ENCODE measurements at regions not wholly inside any gene's neighbourhood (a gene's known extent, or its start where the extent isn't known, plus 50 kb on each side); places are given as distances from the start of the nearest gene placed in this dataset.

- TF ChIP-seq MXI1 (IDR thresholded peaks at IDR 0.05; ENCODE audit: low read depth, low read length) (no peak), MLLT1 (IDR thresholded peaks at IDR 0.05) (no peak), POLR2A (IDR thresholded peaks at IDR 0.05; ENCODE audit: low read depth, low read length) (no peak), TCF3 (IDR thresholded peaks at IDR 0.05; ENCODE audit: borderline replicate concordance, insufficient read depth, low read depth, low read length) (no peak)
These were observed 168.9 kb upstream of the RMP24 start (continued) for GRCh38 chr18:35803551-35803950.

- H3K4me2 ChIP-seq (ENCODE audit: control insufficient read depth, insufficient read depth) = no peak overlapping the region
- no peak overlapping the region for H3K4me3 ChIP-seq
- CTCF ChIA-PET = no interaction called here
- in situ Hi-C loops (cut with MboI) = no loop called here
- FAIRE-seq (no peak), DNase-seq (ENCODE audit: low read depth, low spot score) (no peak), ATAC-seq (no peak)
- intact Hi-C loops (cut with micrococcal nuclease; ENCODE audit: unreplicated experiment) = no loop called here
- H3K9ac ChIP-seq (ENCODE audit: control insufficient read depth, insufficient read depth, low read length) = no peak overlapping the region
- RAD21 ChIA-PET (ENCODE audit: unreplicated experiment) = no interaction called here
- no TSS peak for BruUV-seq (replicated peaks)
- H4K20me1 ChIP-seq (ENCODE audit: control insufficient read depth, insufficient read depth) = no peaks in the 10 kb centered on the region
- SMC1A ChIA-PET (ENCODE audit: uncharacterized antibody, unreplicated experiment) = no interaction called here
- H3K9me3 ChIP-seq (replicated peaks; ENCODE audit: control insufficient read depth, insufficient read depth, low read length) = no peaks in the 10 kb centered on the region
- WGBS (ENCODE audit: insufficient coverage, insufficient replicate concordance, low lambda C conversion rate, missing lambda C conversion rate) = 18% methylated on average over 2 of the region's 2 CpGs
- H3K27ac ChIP-seq (ENCODE audit: control insufficient read depth, insufficient read depth) = no peak overlapping the region
- H3K79me2 ChIP-seq (ENCODE audit: control insufficient read depth, insufficient read depth, low read length) = no peaks in the 10 kb centered on the region
- no peaks in the 10 kb centered on the region for H3K36me3 ChIP-seq (ENCODE audit: control insufficient read depth in 2 of 2, insufficient read depth in 2 of 2, low read length in 1 of 2)
- POLR2A ChIA-PET = no interaction called here
- no peak overlapping the region for H2AFZ ChIP-seq (ENCODE audit: control insufficient read depth, low read depth, low read length)
- H3K4me1 ChIP-seq (ENCODE audit: control insufficient read depth, insufficient read depth, low read length) = peaks cover 6% of the 10 kb centered on the region
- no peaks in the 10 kb centered on the region for H3K27me3 ChIP-seq (replicated peaks in 1 of 2; ENCODE audit: control insufficient read depth in 2 of 2, insufficient read depth in 2 of 2, low read length in 1 of 2)
- TF ChIP-seq SUZ12 (IDR thresholded peaks at IDR 0.05; ENCODE audit: unreplicated experiment) (no peak), NFXL1 (IDR thresholded peaks at IDR 0.05; ENCODE audit: borderline replicate concordance) (no peak), GABPA (IDR thresholded peaks at IDR 0.05; ENCODE audit: low read depth) (no peak), RAD51 (IDR thresholded peaks at IDR 0.05) (no peak), MLLT1 (IDR thresholded peaks at IDR 0.05) (no peak), FOXK2 (IDR thresholded peaks at IDR 0.05) (no peak), ATF2 (IDR thresholded peaks at IDR 0.05; ENCODE audit: low read length) (no peak), PKNOX1 (IDR thresholded peaks at IDR 0.05) (no peak), GATAD2B (conservative IDR thresholded peaks at IDR 0.05; ENCODE audit: low read depth) (no peak), SRF (IDR thresholded peaks at IDR 0.05; ENCODE audit: low read depth in 2 of 2, low read length in 2 of 2) (no peak), SUPT20H (IDR thresholded peaks at IDR 0.05; ENCODE audit: borderline replicate concordance, control insufficient read depth, low read depth, low read length) (no peak), RELB (IDR thresholded peaks at IDR 0.05; ENCODE audit: low read depth) (no peak), ZBED1 (IDR thresholded peaks at IDR 0.05; ENCODE audit: borderline replicate concordance) (no peak)
These were observed 168.1 kb upstream of the RMP24 start for GRCh38 chr18:35804377-35804776.
